ENCODE measurements at regions not wholly inside any gene's neighbourhood (a gene's known extent, or its start where the extent isn't known, plus 50 kb on each side); places are given as distances from the start of the nearest gene placed in this dataset.
"Not testable (repeated sequence)": the region's sequence is repeated elsewhere in the genome, so short reads cannot be mapped to it uniquely, and the experiment has no call there.

- Histone ChIP-seq H3K27me3 (no peaks in the 10 kb centered on the region), H3K4me3 (ENCODE audit: low read depth, low read length) (no peak overlapping the region), H3K4me1 (no peaks in the 10 kb centered on the region), H3K36me3 (no peaks in the 10 kb centered on the region), H3K9me3 (no peaks in the 10 kb centered on the region)
- DNase-seq: no peak
- TF ChIP-seq CTCF (IDR thresholded peaks at IDR 0.05; ENCODE audit: low read depth, low read length): no peak
Observed at GRCh38 chr2:185484602-185485001, 254.0 kb upstream of the FSIP2 start.

GRCh38 chr2:185502351-185502750 lies 236.3 kb upstream of the FSIP2 start:
- no peak for TF ChIP-seq CTCF (IDR thresholded peaks at IDR 0.05; ENCODE audit: low read depth, low read length)
- Histone ChIP-seq H3K9me3 (no peaks in the 10 kb centered on the region), H3K36me3 (no peaks in the 10 kb centered on the region), H3K4me3 (ENCODE audit: low read depth, low read length) (no peak overlapping the region), H3K4me1 (no peaks in the 10 kb centered on the region), H3K27me3 (no peaks in the 10 kb centered on the region)
- DNase-seq: no peak

- Histone ChIP-seq H3K27me3 (no peaks in the 10 kb centered on the region), H3K4me1 (no peaks in the 10 kb centered on the region), H3K4me3 (ENCODE audit: low read depth, low read length) (no peak overlapping the region), H3K9me3 (no peaks in the 10 kb centered on the region), H3K36me3 (no peaks in the 10 kb centered on the region)
- TF ChIP-seq CTCF (IDR thresholded peaks at IDR 0.05; ENCODE audit: low read depth, low read length): no peak
- peak; percentile 9 for DNase-seq
Observed at GRCh38 chr2:185507719-185508118, 230.9 kb upstream of the FSIP2 start.

- TF ChIP-seq CTCF (IDR thresholded peaks at IDR 0.05; ENCODE audit: low read depth, low read length): no peak
- Histone ChIP-seq H3K4me1 (no peaks in the 10 kb centered on the region), H3K36me3 (no peaks in the 10 kb centered on the region), H3K27me3 (no peaks in the 10 kb centered on the region), H3K9me3 (no peaks in the 10 kb centered on the region), H3K4me3 (ENCODE audit: low read depth, low read length) (no peak overlapping the region)
- no peak for DNase-seq
Observed at GRCh38 chr2:185510060-185510459, 228.5 kb upstream of the FSIP2 start.

- H3K4me1 ChIP-seq: no peaks in the 10 kb centered on the region
- no peak for DNase-seq
Observed at GRCh38 chr2:185511925-185512324, 226.7 kb upstream of the FSIP2 start.

GRCh38 chr2:185522472-185522871 lies 216.1 kb upstream of the FSIP2 start:
- Histone ChIP-seq H3K27me3 (no peaks in the 10 kb centered on the region), H3K4me1 (no peaks in the 10 kb centered on the region), H3K9me3 (no peaks in the 10 kb centered on the region), H3K36me3 (no peaks in the 10 kb centered on the region), H3K4me3 (ENCODE audit: low read depth, low read length) (no peak overlapping the region)
- peak; percentile 19; the same call in 1 of the 2 replicates for TF ChIP-seq CTCF (IDR thresholded peaks at IDR 0.05; ENCODE audit: low read depth, low read length)
- DNase-seq: no peak

More at GRCh38 chr2:185511925-185512324, 226.7 kb upstream of the FSIP2 start:
- Histone ChIP-seq H3K9me3 (no peaks in the 10 kb centered on the region), H3K27me3 (no peaks in the 10 kb centered on the region), H3K36me3 (no peaks in the 10 kb centered on the region), H3K4me3 (ENCODE audit: low read depth, low read length) (no peak overlapping the region)
- TF ChIP-seq CTCF (IDR thresholded peaks at IDR 0.05; ENCODE audit: low read depth, low read length): no peak

GRCh38 chr2:185524242-185524641 lies 214.4 kb upstream of the FSIP2 start:
- H3K4me3 ChIP-seq (ENCODE audit: low read depth, low read length); DNase-seq; H3K9me3 ChIP-seq; H3K4me1 ChIP-seq; H3K36me3 ChIP-seq; H3K27me3 ChIP-seq: not testable (repeated sequence)
